B cell (primary cell): ENCODE measurements at regions not wholly inside any gene's neighbourhood (a gene's known extent, or its start where the extent isn't known, plus 50 kb on each side); places are given as distances from the start of the nearest gene placed in this dataset.

Source experiments
- ATAC-seq: fragments of 200-7000 bp; cut with Tn5 transposase; one replicate; pipeline ENCODE4 v1.10.0; 2021; ENCODE audit warnings: low read depth, mild to moderate bottlenecking, moderate number of reproducible peaks, moderate library complexity
- CTCF ChIA-PET: fragments of 350-600 bp; sonication (Branson Sonifier 250); formaldehyde crosslinking; loops from one replicate; lab custom pipeline; 2021; ENCODE audit warnings: antibody characterized with exemption, inconsistent platforms; lab: Charles Lee
- POLR2A ChIA-PET: fragments of 350-600 bp; sonication (Branson Sonifier 250); formaldehyde crosslinking; loops from one replicate; lab custom pipeline; 2021; ENCODE audit warnings: antibody characterized with exemption; lab: Charles Lee
- DNase-seq: peaks from one replicate; pipeline ENCODE4 v3.0.0; 2013
- H2AFZ ChIP-seq: 2 replicates; pipeline ENCODE4 v1.6.1; 2012; ENCODE audit warnings: mild to moderate bottlenecking, low read depth, low read length; ENCODE audit not compliant: insufficient read depth, poor library complexity, severe bottlenecking
- H3K27ac ChIP-seq, 2 donors: 1 replicate in 1 of 2; 2 replicates in 1 of 2; pipeline ENCODE4 v1.5.1; 2012 to 2013; ENCODE audit warnings: low read length in 2 of 2, mild to moderate bottlenecking in 2 of 2, moderate library complexity in 1 of 2
- H3K27me3 ChIP-seq, 4 experiments: fragments of 200-600 bp in 1 of 4; sonication (generic) in 1 of 4; replicated peaks in 1 of 4; 1 replicate in 2 of 4; 2 replicates in 2 of 4; pipeline versions ENCODE4 v1.6.1 to v1.7.0; 2013 to 2016; ENCODE audit warnings: low read length in 3 of 4, mild to moderate bottlenecking in 2 of 4, mixed read lengths in 1 of 4, moderate library complexity in 1 of 4; ENCODE audit not compliant: insufficient read depth in 4 of 4, control insufficient read depth in 3 of 4; ENCODE audit errors: control extremely low read depth in 1 of 4
- H3K36me3 ChIP-seq, 2 experiments: replicated peaks in 1 of 2; 1 replicate in 1 of 2; 2 replicates in 1 of 2; pipeline versions ENCODE4 v1.6.1 to v1.7.1; 2013; ENCODE audit warnings: low read length in 1 of 2; ENCODE audit not compliant: insufficient read depth in 2 of 2, control insufficient read depth in 1 of 2; ENCODE audit errors: control extremely low read depth in 1 of 2, extremely low read depth in 1 of 2
- H3K4me1 ChIP-seq, 2 donors: fragments of 200-600 bp in 1 of 2; sonication (generic) in 1 of 2; 1 replicate in 1 of 2; 2 replicates in 1 of 2; pipeline versions ENCODE4 v1.5.1 to v1.6.1; 2013 to 2017; ENCODE audit warnings: low read length in 2 of 2; ENCODE audit not compliant: control insufficient read depth in 2 of 2, insufficient read depth in 2 of 2
- H3K4me2 ChIP-seq: replicated peaks from 2 replicates; pipeline ENCODE3; 2012; ENCODE audit warnings: mild to moderate bottlenecking, low read depth, low read length; ENCODE audit not compliant: poor library complexity, severe bottlenecking
- H3K4me3 ChIP-seq, 5 experiments: fragments of 200-600 bp in 1 of 5; sonication (generic) in 1 of 5; 1 replicate in 3 of 5; 2 replicates in 2 of 5; pipeline versions ENCODE4 v1.5.1 to v1.7.0; 2011 to 2016; ENCODE audit warnings: low read length in 4 of 5, mild to moderate bottlenecking in 4 of 5, low read depth in 2 of 5, control low read depth in 1 of 5, moderate library complexity in 1 of 5; ENCODE audit not compliant: insufficient read depth in 1 of 5; ENCODE audit errors: control extremely low read depth in 1 of 5, extremely low read depth in 1 of 5
- H3K79me2 ChIP-seq: fragments of 200-600 bp; sonication (generic); one replicate; pipeline ENCODE4 v1.6.0; 2016; ENCODE audit warnings: low read length; ENCODE audit not compliant: control insufficient read depth, insufficient read depth
- H3K9ac ChIP-seq: fragments of 200-600 bp; sonication (generic); 2 replicates; pipeline ENCODE4 v1.6.1; 2017; ENCODE audit warnings: mild to moderate bottlenecking, low read length, moderate library complexity
- H3K9me3 ChIP-seq, 3 donors: one replicate each; pipeline versions ENCODE4 v1.6.1 to v1.7.1; 2013; ENCODE audit warnings: low read length in 2 of 3; ENCODE audit not compliant: control insufficient read depth in 2 of 3, insufficient read depth in 1 of 3; ENCODE audit errors: control extremely low read depth in 1 of 3
- H4K20me1 ChIP-seq: 2 replicates; pipeline ENCODE4 v1.6.0; 2012; ENCODE audit warnings: mild to moderate bottlenecking, low read length; ENCODE audit not compliant: insufficient read depth, control insufficient read depth, poor library complexity, severe bottlenecking
- H3K27ac Mint-ChIP-seq: one replicate; pipeline ENCODE4 v1.8.0; 2021; ENCODE audit warnings: mixed read lengths
- H3K27me3 Mint-ChIP-seq: one replicate; pipeline ENCODE4 v1.8.0; 2021; ENCODE audit warnings: mixed read lengths
- H3K4me1 Mint-ChIP-seq: one replicate; pipeline ENCODE4 v1.8.0; 2021; ENCODE audit warnings: mixed read lengths
- H3K4me3 Mint-ChIP-seq: one replicate; pipeline ENCODE4 v1.8.0; 2021; ENCODE audit warnings: mixed read lengths
- H3K9me3 Mint-ChIP-seq: one replicate; pipeline ENCODE4 v1.8.0; 2022; ENCODE audit warnings: mixed read lengths; ENCODE audit not compliant: insufficient read depth
- CTCF ChIP-seq: fragments of 200-600 bp; IDR thresholded peaks from one replicate; pipeline ENCODE4 v1.8.0; 2022; ENCODE audit warnings: antibody characterized with exemption, mild to moderate bottlenecking
- EZH2 ChIP-seq: IDR thresholded peaks from 2 replicates; pipeline ENCODE4 v1.6.1; 2012; ENCODE audit warnings: borderline replicate concordance, low read depth, mild to moderate bottlenecking, moderate library complexity, low read length; ENCODE audit not compliant: insufficient read depth, poor library complexity, severe bottlenecking
- WGBS: methylation state at CpG from one replicate; pipeline ENCODE4 v1.1.5; 2013; ENCODE audit warnings: missing lambda C conversion rate; ENCODE audit not compliant: insufficient coverage; 5-methylcytosine and 5-hydroxymethylcytosine counted together
- intact Hi-C: fragments of 100-400 bp; cut with micrococcal nuclease; formaldehyde crosslinking; loops from one replicate; pipeline ENCODE4 v1.10.0; 2022

DNA sequence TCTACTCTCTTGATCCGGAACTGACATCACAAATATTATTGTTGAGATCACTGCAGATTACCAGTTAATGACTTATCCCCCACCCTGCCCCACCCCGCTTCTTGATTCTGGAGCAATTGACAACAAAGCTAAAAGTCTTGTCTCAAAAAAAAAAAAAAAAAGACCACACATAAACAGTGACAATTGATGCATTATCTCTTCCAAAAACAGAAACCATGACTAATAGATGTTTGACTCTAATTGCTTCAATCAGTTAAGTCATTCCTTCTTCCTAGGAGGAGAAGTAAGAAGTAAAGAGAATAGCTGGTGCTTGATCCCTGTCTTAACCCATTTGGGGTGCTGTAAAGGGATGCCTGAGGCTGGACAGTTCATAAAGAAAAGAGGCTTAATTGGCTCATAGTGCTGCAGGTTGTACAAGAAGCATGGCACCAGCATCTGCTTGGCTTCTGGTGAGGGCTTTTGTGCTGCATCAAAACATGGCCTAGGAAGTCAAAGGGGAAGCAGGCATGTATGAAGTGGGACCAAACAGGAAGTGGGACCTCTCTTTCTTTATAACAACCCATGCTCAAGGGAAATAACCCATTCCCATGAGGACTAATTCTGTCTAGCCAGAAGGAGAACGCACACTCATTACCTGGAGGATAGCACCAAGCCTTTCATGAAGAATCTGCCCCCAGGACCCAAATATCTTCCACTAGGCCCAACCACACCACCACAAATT, 158.7 kb downstream of the TMEM167A start:
- Histone ChIP-seq H3K9me3 (peaks cover 0 to 9% (median 0%) of the 10 kb centered on the region in 3 donors), H3K4me2 (no peak overlapping the region), H4K20me1 (no peaks in the 10 kb centered on the region), H3K4me3 (no peak overlapping the region), H3K4me1 (no peaks in the 10 kb centered on the region), H3K36me3 (no peaks in the 10 kb centered on the region), H3K27ac (no peak overlapping the region), H3K9ac (no peak overlapping the region), H3K27me3 (no peaks in the 10 kb centered on the region), H3K79me2 (no peaks in the 10 kb centered on the region), H2AFZ (no peak overlapping the region)
- DNase-seq (no peak), ATAC-seq (no peak)
- no peaks in the 10 kb centered on the region for H3K27me3 Mint-ChIP-seq
- TF ChIP-seq CTCF (no peak), EZH2 (no peak)
- no peak overlapping the region for H3K27ac Mint-ChIP-seq
- no peak overlapping the region for H3K4me3 Mint-ChIP-seq
- 20% methylated on average over 1 of the region's 3 CpGs for WGBS
- CTCF ChIA-PET, result no interaction called here
- peaks cover 2% of the 10 kb centered on the region for H3K4me1 Mint-ChIP-seq
- H3K9me3 Mint-ChIP-seq, result peaks cover 16% of the 10 kb centered on the region
- intact Hi-C loops, result no loop called here
- POLR2A ChIA-PET, result no interaction called here

- peaks cover 2% of the 10 kb centered on the region for H3K4me1 Mint-ChIP-seq
- 80% methylated on average over 1 of the region's 4 CpGs for WGBS
- CTCF ChIA-PET, result no interaction called here
- Histone ChIP-seq H3K27me3 (no peaks in the 10 kb centered on the region), H3K36me3 (no peaks in the 10 kb centered on the region), H3K4me1 (no peaks in the 10 kb centered on the region), H3K9ac (no peak overlapping the region), H2AFZ (no peak overlapping the region), H3K4me3 (no peak overlapping the region), H3K79me2 (no peaks in the 10 kb centered on the region), H3K27ac (no peak overlapping the region), H3K4me2 (no peak overlapping the region), H3K9me3 (peaks cover 0 to 9% (median 0%) of the 10 kb centered on the region in 3 donors), H4K20me1 (no peaks in the 10 kb centered on the region)
- H3K4me3 Mint-ChIP-seq, result no peak overlapping the region
- POLR2A ChIA-PET, result no interaction called here
- no peak for ATAC-seq
- intact Hi-C loops, result no loop called here
- TF ChIP-seq EZH2 (no peak), CTCF (no peak)
- no peak overlapping the region for H3K27ac Mint-ChIP-seq
- no peak for DNase-seq
- no peaks in the 10 kb centered on the region for H3K27me3 Mint-ChIP-seq
- peaks cover 16% of the 10 kb centered on the region for H3K9me3 Mint-ChIP-seq
Measured at GRCh38 chr5:82917584-82917983, 159.6 kb downstream of the TMEM167A start.
